RWPE2 (cell line): ENCODE measurements at regions not wholly inside any gene's neighbourhood (a gene's known extent, or its start where the extent isn't known, plus 50 kb on each side); places are given as distances from the start of the nearest gene placed in this dataset.
"Not testable (repeated sequence)": the region's sequence is repeated elsewhere in the genome, so short reads cannot be mapped to it uniquely, and the experiment has no call there.

Experiments
- ATAC-seq: fragments of 200-7000 bp; cut with Tn5 transposase; 3 replicates; pipeline ENCODE4 v1.9.1; 2021; ENCODE audit warnings: low read depth
- DNase-seq: peaks from one replicate; pipeline ENCODE4 v3.0.0-alpha.2; 2020; ENCODE audit warnings: low spot score
- H3K27ac ChIP-seq: fragments of 450-650 bp; 2 replicates; pipeline ENCODE4 v1.5.1; 2017; ENCODE audit warnings: mild to moderate bottlenecking; ENCODE audit not compliant: poor library complexity, severe bottlenecking
- H3K27me3 ChIP-seq: fragments of 250-450 bp; sonication (Bioruptor Pico); 2 replicates; pipeline ENCODE4 v1.5.1; 2021; ENCODE audit warnings: mild to moderate bottlenecking, moderate library complexity; ENCODE audit not compliant: insufficient read depth, poor library complexity, severe bottlenecking
- H3K36me3 ChIP-seq: fragments of 250-450 bp; sonication (Bioruptor Pico); 2 replicates; pipeline ENCODE4 v1.5.1; 2020; ENCODE audit warnings: low read depth, mild to moderate bottlenecking, moderate library complexity
- H3K4me1 ChIP-seq: fragments of 250-450 bp; sonication (Bioruptor Pico); 2 replicates; pipeline ENCODE4 v1.5.1; 2021; ENCODE audit warnings: mild to moderate bottlenecking, moderate library complexity; ENCODE audit not compliant: insufficient read depth, poor library complexity, severe bottlenecking
- H3K4me3 ChIP-seq: fragments of 250-450 bp; sonication (Bioruptor Pico); 2 replicates; pipeline ENCODE4 v1.5.1; 2021; ENCODE audit warnings: mild to moderate bottlenecking, moderate library complexity; ENCODE audit not compliant: severe bottlenecking
- H3K9me3 ChIP-seq: fragments of 250-450 bp; sonication (Bioruptor Pico); 2 replicates; pipeline ENCODE4 v1.5.1; 2021; ENCODE audit warnings: mild to moderate bottlenecking, moderate library complexity; ENCODE audit not compliant: severe bottlenecking
- CTCF ChIP-seq: fragments of 450-650 bp; IDR thresholded peaks from one replicate; pipeline ENCODE4 v1.5.1; 2017; ENCODE audit warnings: mild to moderate bottlenecking, moderate library complexity; ENCODE audit not compliant: poor library complexity, severe bottlenecking

GRCh38 chr5:53784596-53784995, 224.2 kb downstream of the NDUFS4 start:
- no peaks in the 10 kb centered on the region for H3K27me3 ChIP-seq
- no peak overlapping the region for H3K27ac ChIP-seq
- H3K4me3 ChIP-seq, result no peak overlapping the region
- no peak for TF ChIP-seq CTCF
- H3K9me3 ChIP-seq, result no peaks in the 10 kb centered on the region
- no peaks in the 10 kb centered on the region for H3K36me3 ChIP-seq
- peaks cover 15% of the 10 kb centered on the region for H3K4me1 ChIP-seq
- ATAC-seq (no peak), DNase-seq (no peak)

- Histone ChIP-seq H3K4me3 (no peak overlapping the region), H3K27ac (no peak overlapping the region), H3K27me3 (no peaks in the 10 kb centered on the region), H3K9me3 (no peaks in the 10 kb centered on the region), H3K4me1 (peaks cover 9% of the 10 kb centered on the region), H3K36me3 (no peaks in the 10 kb centered on the region)
- ATAC-seq, result no peak
- no peak for TF ChIP-seq CTCF
- DNase-seq, result no peak
Measured at GRCh38 chr5:53785924-53786323, 225.5 kb downstream of the NDUFS4 start.

DNA sequence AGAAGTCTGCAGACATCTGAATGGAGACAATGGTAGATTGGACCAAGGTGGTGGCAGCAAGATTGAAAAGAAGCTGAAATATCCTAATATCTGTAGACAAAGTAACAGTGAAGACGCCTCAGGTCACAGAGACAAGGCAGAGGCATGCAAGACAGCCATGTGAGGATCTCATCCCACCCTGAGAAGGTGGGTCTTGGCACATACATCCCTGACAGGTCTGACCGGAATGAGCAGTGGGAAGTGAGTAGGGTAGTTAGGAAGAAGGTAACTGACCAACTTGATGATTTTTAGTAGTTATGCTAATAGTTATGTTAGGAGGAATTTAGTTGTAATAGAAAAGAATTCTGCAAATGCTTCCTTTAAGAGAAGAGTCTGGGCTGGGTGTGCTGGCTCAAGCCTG, 229.6 kb downstream of the NDUFS4 start:
- no peak overlapping the region for H3K27ac ChIP-seq
- H3K36me3 ChIP-seq, result no peaks in the 10 kb centered on the region
- H3K27me3 ChIP-seq, result no peaks in the 10 kb centered on the region
- DNase-seq (no peak), ATAC-seq (no peak)
- H3K9me3 ChIP-seq, result no peaks in the 10 kb centered on the region
- no peaks in the 10 kb centered on the region for H3K4me1 ChIP-seq
- H3K4me3 ChIP-seq, result no peak overlapping the region
- no peak for TF ChIP-seq CTCF

- Histone ChIP-seq H3K36me3 (no peaks in the 10 kb centered on the region), H3K4me1 (no peaks in the 10 kb centered on the region), H3K27me3 (no peaks in the 10 kb centered on the region), H3K9me3 (no peaks in the 10 kb centered on the region), H3K27ac (no peak overlapping the region), H3K4me3 (no peak overlapping the region)
- no peak for ATAC-seq
- no peak for TF ChIP-seq CTCF
- DNase-seq, result no peak
Measured at GRCh38 chr5:53792338-53792737, 231.9 kb downstream of the NDUFS4 start.

DNA sequence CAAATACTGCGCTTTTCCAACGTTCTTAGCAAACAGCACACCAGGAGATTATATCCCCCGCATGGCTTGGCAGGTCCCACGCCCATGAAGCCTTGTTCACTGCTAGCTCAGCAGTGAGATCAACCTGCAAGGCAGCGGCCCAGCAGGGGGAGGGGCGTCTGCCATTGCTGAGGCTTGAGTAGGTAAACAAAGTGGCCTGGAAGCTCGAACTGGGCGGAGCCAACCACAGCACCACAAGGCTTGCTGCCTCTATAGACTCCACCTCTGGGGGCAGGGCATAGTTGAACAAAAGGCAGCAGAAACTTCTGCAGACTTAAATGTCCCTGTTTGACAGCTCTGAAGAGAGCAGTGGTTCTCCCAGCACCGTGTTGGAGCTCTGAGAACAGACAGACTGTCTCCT, 239.2 kb downstream of the NDUFS4 start:
- not testable (repeated sequence) for H3K9me3 ChIP-seq, H3K4me1 ChIP-seq, DNase-seq, ATAC-seq, H3K27ac ChIP-seq, H3K27me3 ChIP-seq, H3K4me3 ChIP-seq, H3K36me3 ChIP-seq

- not testable (repeated sequence) for H3K4me1 ChIP-seq
Measured at GRCh38 chr5:53808392-53808791, 248.0 kb downstream of the NDUFS4 start.

More at GRCh38 chr5:53808392-53808791, 248.0 kb downstream of the NDUFS4 start:
- H3K4me3 ChIP-seq, DNase-seq, H3K9me3 ChIP-seq, H3K36me3 ChIP-seq, H3K27ac ChIP-seq, H3K27me3 ChIP-seq, ATAC-seq: not testable (repeated sequence)
